ENCODE measurements at regions not wholly inside any gene's neighbourhood (a gene's known extent, or its start where the extent isn't known, plus 50 kb on each side); places are given as distances from the start of the nearest gene placed in this dataset.

DNA sequence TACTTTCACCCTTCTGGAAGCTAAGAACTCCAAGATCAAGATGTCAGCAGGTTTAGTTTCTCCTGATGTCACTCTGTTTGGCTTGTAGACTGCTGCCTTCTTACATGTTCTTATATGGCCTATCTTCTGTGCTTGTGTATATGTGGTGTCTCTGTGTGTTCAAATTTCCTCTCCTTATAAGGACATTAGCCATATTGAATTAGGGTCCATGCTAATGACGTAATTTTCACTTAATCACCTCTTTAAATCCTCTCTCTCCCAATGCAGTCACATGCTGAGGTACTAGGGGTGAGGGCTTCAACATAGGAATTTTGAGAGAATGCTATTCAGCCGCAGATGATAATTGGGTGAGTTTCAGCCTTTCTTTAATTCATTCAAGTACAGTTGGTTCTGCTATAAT is 458.3 kb upstream of the SYT4 start:
- CTCF ChIA-PET: no interaction called here
- TF ChIP-seq, protein P1, sequence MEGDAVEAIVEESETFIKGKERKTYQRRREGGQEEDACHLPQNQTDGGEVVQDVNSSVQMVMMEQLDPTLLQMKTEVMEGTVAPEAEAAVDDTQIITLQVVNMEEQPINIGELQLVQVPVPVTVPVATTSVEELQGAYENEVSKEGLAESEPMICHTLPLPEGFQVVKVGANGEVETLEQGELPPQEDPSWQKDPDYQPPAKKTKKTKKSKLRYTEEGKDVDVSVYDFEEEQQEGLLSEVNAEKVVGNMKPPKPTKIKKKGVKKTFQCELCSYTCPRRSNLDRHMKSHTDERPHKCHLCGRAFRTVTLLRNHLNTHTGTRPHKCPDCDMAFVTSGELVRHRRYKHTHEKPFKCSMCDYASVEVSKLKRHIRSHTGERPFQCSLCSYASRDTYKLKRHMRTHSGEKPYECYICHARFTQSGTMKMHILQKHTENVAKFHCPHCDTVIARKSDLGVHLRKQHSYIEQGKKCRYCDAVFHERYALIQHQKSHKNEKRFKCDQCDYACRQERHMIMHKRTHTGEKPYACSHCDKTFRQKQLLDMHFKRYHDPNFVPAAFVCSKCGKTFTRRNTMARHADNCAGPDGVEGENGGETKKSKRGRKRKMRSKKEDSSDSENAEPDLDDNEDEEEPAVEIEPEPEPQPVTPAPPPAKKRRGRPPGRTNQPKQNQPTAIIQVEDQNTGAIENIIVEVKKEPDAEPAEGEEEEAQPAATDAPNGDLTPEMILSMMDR (IDR thresholded peaks at IDR 0.05): no peak
- POLR2A ChIA-PET: no interaction called here
- ATAC-seq (ENCODE audit: poor library complexity): no peak
- Mint-ChIP-seq H3K27ac (no peak overlapping the region), H3K4me1 (ENCODE audit: low read depth) (no peaks in the 10 kb centered on the region), H3K36me3 (ENCODE audit: low read depth) (no peaks in the 10 kb centered on the region), H3K27me3 (no peaks in the 10 kb centered on the region), H3K9me3 (peaks cover 10% of the 10 kb centered on the region), H3K4me3 (no peak overlapping the region)
- H3K4me1 ChIP-seq (ENCODE audit: insufficient read depth, low read length): no peaks in the 10 kb centered on the region
- H3K27ac ChIP-seq (ENCODE audit: low read depth in 1 of 2, low read length in 2 of 2): no peak overlapping the region
- no peak for DNase-seq
- H3K4me3 ChIP-seq (ENCODE audit: low read length): no peak overlapping the region
- no peaks in the 10 kb centered on the region for H3K27me3 ChIP-seq (ENCODE audit: control insufficient read depth in 1 of 2, insufficient read depth in 2 of 2, low read length in 2 of 2)
- H3K36me3 ChIP-seq (ENCODE audit: insufficient read depth, low read length): no peaks in the 10 kb centered on the region
- H3K9me3 ChIP-seq (ENCODE audit: control insufficient read depth in 1 of 2, insufficient read depth in 1 of 2, low read length in 2 of 2): peaks cover 0 to 7% of the 10 kb centered on the region in 2 experiments
- intact Hi-C loops (cut with DNase I, micrococcal nuclease): no loop called here

DNA sequence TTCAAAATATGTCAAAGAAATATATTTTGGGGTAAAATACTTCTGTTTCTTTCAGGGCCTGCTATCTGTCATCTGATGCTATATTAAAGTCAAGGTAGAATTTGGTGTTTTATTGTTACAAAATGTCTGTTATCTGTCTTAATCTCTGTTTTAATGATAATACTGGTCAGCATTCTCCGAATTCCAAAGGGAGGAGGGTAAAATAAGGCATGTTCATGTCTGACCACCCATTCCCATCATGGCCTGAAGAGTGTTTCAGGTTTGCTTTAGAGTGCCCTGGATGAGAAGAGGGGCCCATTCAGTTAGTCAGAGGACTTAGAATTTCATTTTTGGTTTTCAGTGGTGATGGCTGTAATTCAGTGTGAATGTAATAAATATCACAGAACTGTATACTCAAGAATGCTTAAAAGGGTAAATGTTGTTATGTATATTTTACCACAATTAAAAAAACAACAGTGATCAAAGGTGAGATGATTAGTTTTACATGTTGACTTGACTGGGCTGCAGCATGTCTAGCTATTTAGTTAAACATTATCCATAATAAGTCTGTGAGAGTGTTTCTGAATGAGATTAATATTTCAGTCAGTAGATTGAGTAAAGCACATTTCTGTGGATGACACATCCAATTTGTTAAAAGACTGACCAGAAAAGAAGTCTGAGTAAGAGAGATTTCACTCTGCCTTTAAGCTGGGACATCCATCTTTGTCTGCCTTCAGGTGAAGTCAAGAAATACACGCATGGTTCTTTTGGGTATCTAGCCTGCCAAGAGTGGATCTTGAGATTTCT is 467.9 kb upstream of the SYT4 start:
- H3K4me3 Mint-ChIP-seq: no peak overlapping the region
- Histone ChIP-seq H3K4me1 (ENCODE audit: insufficient read depth, low read length) (no peaks in the 10 kb centered on the region), H3K36me3 (ENCODE audit: insufficient read depth, low read length) (no peaks in the 10 kb centered on the region), H3K27ac (ENCODE audit: low read depth in 1 of 2, low read length in 2 of 2) (no peak overlapping the region), H3K4me3 (ENCODE audit: low read length) (no peak overlapping the region), H3K9me3 (ENCODE audit: control insufficient read depth in 1 of 2, insufficient read depth in 1 of 2, low read length in 2 of 2) (peaks cover 4 to 5% of the 10 kb centered on the region in 2 experiments), H3K27me3 (ENCODE audit: control insufficient read depth in 1 of 2, insufficient read depth in 2 of 2, low read length in 2 of 2) (no peaks in the 10 kb centered on the region)
- DNase-seq (no peak), ATAC-seq (ENCODE audit: poor library complexity) (no peak)
- no peaks in the 10 kb centered on the region for H3K36me3 Mint-ChIP-seq (ENCODE audit: low read depth)
- H3K27ac Mint-ChIP-seq: no peak overlapping the region
- ChIA-PET POLR2A (no interaction called here), CTCF (no interaction called here)
- TF ChIP-seq, protein P1 (IDR thresholded peaks at IDR 0.05): no peak
- H3K4me1 Mint-ChIP-seq (ENCODE audit: low read depth): no peaks in the 10 kb centered on the region
- peaks cover 19% of the 10 kb centered on the region for H3K9me3 Mint-ChIP-seq
- intact Hi-C loops (cut with DNase I, micrococcal nuclease): no loop called here
- no peaks in the 10 kb centered on the region for H3K27me3 Mint-ChIP-seq

DNA sequence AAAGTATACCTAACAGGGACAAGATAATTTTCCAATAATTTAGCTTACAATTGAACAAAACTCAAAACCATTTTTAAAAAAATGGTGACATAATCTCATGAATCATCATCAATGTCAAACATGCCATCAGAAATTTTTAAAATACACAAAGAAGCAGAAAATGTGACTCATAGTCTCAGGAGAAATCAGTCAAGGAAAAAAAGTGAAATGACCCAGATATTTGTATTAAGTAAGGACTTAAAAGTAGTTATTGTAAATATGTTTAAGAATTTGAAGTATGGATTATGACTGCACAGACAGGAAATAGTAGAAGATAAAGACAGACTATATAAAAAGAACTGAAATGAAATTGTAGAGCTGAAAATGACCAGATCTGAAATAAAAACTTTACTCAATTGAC is 473.9 kb upstream of the SYT4 start:
- Mint-ChIP-seq H3K4me3 (no peak overlapping the region), H3K27ac (no peak overlapping the region), H3K4me1 (ENCODE audit: low read depth) (no peaks in the 10 kb centered on the region), H3K27me3 (no peaks in the 10 kb centered on the region), H3K9me3 (peaks cover 13% of the 10 kb centered on the region), H3K36me3 (ENCODE audit: low read depth) (no peaks in the 10 kb centered on the region)
- TF ChIP-seq, protein P1 (IDR thresholded peaks at IDR 0.05): no peak
- Histone ChIP-seq H3K4me1 (ENCODE audit: insufficient read depth, low read length) (no peaks in the 10 kb centered on the region), H3K4me3 (ENCODE audit: low read length) (no peak overlapping the region), H3K27me3 (ENCODE audit: control insufficient read depth in 1 of 2, insufficient read depth in 2 of 2, low read length in 2 of 2) (no peaks in the 10 kb centered on the region), H3K36me3 (ENCODE audit: insufficient read depth, low read length) (no peaks in the 10 kb centered on the region), H3K27ac (ENCODE audit: low read depth in 1 of 2, low read length in 2 of 2) (no peak overlapping the region), H3K9me3 (ENCODE audit: control insufficient read depth in 1 of 2, insufficient read depth in 1 of 2, low read length in 2 of 2) (peaks cover 0 to 4% of the 10 kb centered on the region in 2 experiments)
- POLR2A ChIA-PET: no interaction called here
- DNase-seq (no peak), ATAC-seq (ENCODE audit: poor library complexity) (no peak)
- intact Hi-C loops (cut with DNase I, micrococcal nuclease): no loop called here
- CTCF ChIA-PET: no interaction called here
